ENCODE measurements at regions not wholly inside any gene's neighbourhood (a gene's known extent, or its start where the extent isn't known, plus 50 kb on each side); places are given as distances from the start of the nearest gene placed in this dataset.
A peak's percentile ranks its signal among the peaks of the same experiment; 100 is the strongest.

DNA sequence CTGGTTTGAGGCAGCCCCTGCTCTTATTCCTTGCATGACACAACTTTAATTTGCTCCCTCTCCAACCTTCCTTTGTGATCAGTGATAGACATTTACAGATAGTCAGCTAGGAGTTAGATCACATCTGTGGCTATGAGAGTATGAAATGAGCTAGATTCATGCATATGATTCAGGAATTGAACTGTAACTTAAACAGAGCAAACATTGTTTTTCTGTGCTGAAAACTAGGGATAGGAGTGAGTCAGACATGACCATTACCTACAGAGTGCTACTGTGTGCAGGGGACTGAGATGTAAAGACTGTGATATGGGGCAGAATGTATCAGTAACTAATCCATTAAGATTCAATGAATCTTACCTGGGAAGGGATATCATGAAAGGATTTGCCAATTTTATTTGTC lies 279.4 kb upstream of the SPTLC3 start:
- intact Hi-C loops (cut with DNase I), result no loop called here
- no peaks in the 10 kb centered on the region for H3K36me3 ChIP-seq

GRCh38 chr20:12733811-12734210 lies 275.0 kb upstream of the SPTLC3 start:
- Histone ChIP-seq H3K36me3 (no peaks in the 10 kb centered on the region), H3K27ac (replicated peaks in 1 of 4) (no peak overlapping the region), H3K27me3 (no peaks in the 10 kb centered on the region), H3K9me3 (no peaks in the 10 kb centered on the region), H3K4me3 (no peak overlapping the region), H3K4me1 (no peaks in the 10 kb centered on the region)
- DNase-seq (ENCODE audit: extremely low spot score), result no peak
- WGBS, result 68% methylated on average over 3 of the region's 3 CpGs
- TF ChIP-seq EP300 (IDR thresholded peaks at IDR 0.05), result no peak
- intact Hi-C loops (cut with DNase I), result no loop called here

More for the DNA sequence above, 279.4 kb upstream of the SPTLC3 start:
- Histone ChIP-seq H3K9me3 (no peaks in the 10 kb centered on the region), H3K4me1 (no peaks in the 10 kb centered on the region), H3K4me3 (no peak overlapping the region), H3K27ac (replicated peaks in 1 of 4) (no peak overlapping the region), H3K27me3 (no peaks in the 10 kb centered on the region)
- DNase-seq (ENCODE audit: extremely low spot score), result no peak
- TF ChIP-seq POLR2A (IDR thresholded peaks at IDR 0.05; ENCODE audit: low read depth) (no peak), POLR2AphosphoS5 (IDR thresholded peaks at IDR 0.05) (no peak), EP300 (IDR thresholded peaks at IDR 0.05) (no peak)
- TF ChIP-seq, protein P1, sequence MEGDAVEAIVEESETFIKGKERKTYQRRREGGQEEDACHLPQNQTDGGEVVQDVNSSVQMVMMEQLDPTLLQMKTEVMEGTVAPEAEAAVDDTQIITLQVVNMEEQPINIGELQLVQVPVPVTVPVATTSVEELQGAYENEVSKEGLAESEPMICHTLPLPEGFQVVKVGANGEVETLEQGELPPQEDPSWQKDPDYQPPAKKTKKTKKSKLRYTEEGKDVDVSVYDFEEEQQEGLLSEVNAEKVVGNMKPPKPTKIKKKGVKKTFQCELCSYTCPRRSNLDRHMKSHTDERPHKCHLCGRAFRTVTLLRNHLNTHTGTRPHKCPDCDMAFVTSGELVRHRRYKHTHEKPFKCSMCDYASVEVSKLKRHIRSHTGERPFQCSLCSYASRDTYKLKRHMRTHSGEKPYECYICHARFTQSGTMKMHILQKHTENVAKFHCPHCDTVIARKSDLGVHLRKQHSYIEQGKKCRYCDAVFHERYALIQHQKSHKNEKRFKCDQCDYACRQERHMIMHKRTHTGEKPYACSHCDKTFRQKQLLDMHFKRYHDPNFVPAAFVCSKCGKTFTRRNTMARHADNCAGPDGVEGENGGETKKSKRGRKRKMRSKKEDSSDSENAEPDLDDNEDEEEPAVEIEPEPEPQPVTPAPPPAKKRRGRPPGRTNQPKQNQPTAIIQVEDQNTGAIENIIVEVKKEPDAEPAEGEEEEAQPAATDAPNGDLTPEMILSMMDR (IDR thresholded peaks at IDR 0.05), result no peak

DNA sequence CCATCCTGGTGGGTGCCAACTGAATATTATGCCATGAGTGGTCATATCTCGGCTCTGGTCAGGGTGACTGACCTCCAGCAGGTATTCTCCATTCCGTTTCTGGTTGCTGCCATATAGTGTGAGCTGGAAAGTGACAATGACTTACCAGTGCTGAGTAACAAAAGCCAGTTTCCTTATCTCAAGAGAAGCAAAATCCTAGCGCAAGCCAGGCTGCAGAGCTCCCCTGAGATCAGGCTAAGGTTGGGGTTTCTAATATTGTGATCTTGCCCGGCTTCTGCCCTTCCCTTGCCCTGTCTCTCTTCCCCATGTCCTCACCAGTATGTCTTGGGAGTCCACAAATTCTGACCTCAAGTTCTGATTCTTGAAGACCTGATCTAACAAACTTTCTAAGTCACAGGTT lies 271.3 kb upstream of the SPTLC3 start:
- Histone ChIP-seq H3K27ac (replicated peaks in 1 of 4) (peak overlapping the region in 1 of 4 donors; percentile 40), H3K27me3 (no peaks in the 10 kb centered on the region), H3K9me3 (no peaks in the 10 kb centered on the region), H3K4me1 (no peaks in the 10 kb centered on the region), H3K4me3 (no peak overlapping the region), H3K36me3 (no peaks in the 10 kb centered on the region)
- TF ChIP-seq EP300 (IDR thresholded peaks at IDR 0.05), result no peak
- TF ChIP-seq, protein P1 (IDR thresholded peaks at IDR 0.05), result no peak
- TF ChIP-seq POLR2A (IDR thresholded peaks at IDR 0.05; ENCODE audit: low read depth), result no peak
- no peak for TF ChIP-seq POLR2AphosphoS5 (IDR thresholded peaks at IDR 0.05)
- WGBS, result 83% methylated on average over 2 of the region's 4 CpGs
- intact Hi-C loops (cut with DNase I), result no loop called here
- no peak for DNase-seq (ENCODE audit: extremely low spot score)

GRCh38 chr20:12737900-12738299 lies 270.9 kb upstream of the SPTLC3 start:
- no peaks in the 10 kb centered on the region for H3K4me1 ChIP-seq
- H3K36me3 ChIP-seq, result no peaks in the 10 kb centered on the region
- intact Hi-C loops (cut with DNase I), result no loop called here
- no peaks in the 10 kb centered on the region for H3K9me3 ChIP-seq
- WGBS, result 84% methylated on average over 2 of the region's 2 CpGs
- peak overlapping the region in 1 of 4 donors; percentile 40 for H3K27ac ChIP-seq (replicated peaks in 1 of 4)
- H3K27me3 ChIP-seq, result no peaks in the 10 kb centered on the region
- DNase-seq (ENCODE audit: extremely low spot score), result no peak
- no peak overlapping the region for H3K4me3 ChIP-seq
- no peak for TF ChIP-seq EP300 (IDR thresholded peaks at IDR 0.05)
- no peak for TF ChIP-seq POLR2A (IDR thresholded peaks at IDR 0.05; ENCODE audit: low read depth)
- TF ChIP-seq, protein P1 (IDR thresholded peaks at IDR 0.05), result no peak
- TF ChIP-seq POLR2AphosphoS5 (IDR thresholded peaks at IDR 0.05), result no peak

DNA sequence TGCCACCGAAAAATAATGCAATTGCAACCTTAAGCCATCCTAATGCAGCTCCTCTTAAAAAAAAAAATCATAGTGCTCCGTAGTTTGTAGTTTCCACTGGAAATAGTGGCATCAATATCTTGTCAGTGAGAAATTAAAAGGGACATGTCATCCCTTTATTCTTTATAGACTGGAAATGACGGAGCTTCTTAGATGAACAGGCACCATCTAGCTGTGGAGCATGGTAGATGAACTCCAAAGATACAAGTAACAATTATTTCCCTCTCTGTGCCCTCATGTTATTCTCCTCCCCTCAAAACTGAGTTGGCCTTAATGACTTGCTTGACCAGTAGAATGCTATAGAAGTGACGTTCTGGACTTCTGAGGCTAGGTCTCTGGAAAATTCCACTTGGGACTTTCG lies 268.1 kb upstream of the SPTLC3 start:
- no peak for TF ChIP-seq POLR2A (IDR thresholded peaks at IDR 0.05; ENCODE audit: low read depth)
- Histone ChIP-seq H3K4me3 (no peak overlapping the region), H3K4me1 (no peaks in the 10 kb centered on the region), H3K36me3 (no peaks in the 10 kb centered on the region), H3K27me3 (no peaks in the 10 kb centered on the region), H3K27ac (replicated peaks in 1 of 4) (no peak overlapping the region), H3K9me3 (no peaks in the 10 kb centered on the region)
- 82% methylated on average over 5 of the region's 5 CpGs for WGBS
- intact Hi-C loops (cut with DNase I), result no loop called here
- DNase-seq (ENCODE audit: extremely low spot score), result no peak

GRCh38 chr20:12744037-12744436 lies 264.7 kb upstream of the SPTLC3 start:
- TF ChIP-seq POLR2A (IDR thresholded peaks at IDR 0.05; ENCODE audit: low read depth) (no peak), EP300 (IDR thresholded peaks at IDR 0.05) (no peak), POLR2AphosphoS5 (IDR thresholded peaks at IDR 0.05) (no peak)
- TF ChIP-seq, protein P1 (IDR thresholded peaks at IDR 0.05), result no peak
- WGBS, result 71% methylated on average over 2 of the region's 2 CpGs
- Histone ChIP-seq H3K4me3 (no peak overlapping the region), H3K36me3 (no peaks in the 10 kb centered on the region), H3K4me1 (no peaks in the 10 kb centered on the region), H3K9me3 (no peaks in the 10 kb centered on the region), H3K27me3 (no peaks in the 10 kb centered on the region), H3K27ac (replicated peaks in 1 of 4) (no peak overlapping the region)
- intact Hi-C loops (cut with DNase I), result no loop called here
- DNase-seq (ENCODE audit: extremely low spot score), result no peak
